T-helper 17 cell (primary cell): ENCODE measurements at regions not wholly inside any gene's neighbourhood (a gene's known extent, or its start where the extent isn't known, plus 50 kb on each side); places are given as distances from the start of the nearest gene placed in this dataset.
"Not testable (repeated sequence)": the region's sequence is repeated elsewhere in the genome, so short reads cannot be mapped to it uniquely, and the experiment has no call there.

Experiments used
- ATAC-seq: fragments of 150-1000 bp; cut with Tn5 transposase; 2 replicates; pipeline ENCODE4 v1.10.0; 2021; ENCODE audit warnings: mild to moderate bottlenecking, moderate library complexity
- DNase-seq, 3 donors: peaks; one replicate each; pipeline versions ENCODE4 v3.0.0 to v3.0.0-alpha.2; 2020 to 2021
- H3K9me3 ChIP-seq: one replicate; pipeline ENCODE4 v1.7.0; 2013; ENCODE audit warnings: low read length, mild to moderate bottlenecking; ENCODE audit not compliant: control insufficient read depth, poor library complexity, severe bottlenecking
- H3K27ac Mint-ChIP-seq: one replicate; pipeline ENCODE4 v1.8.0; 2022; ENCODE audit warnings: mild to moderate bottlenecking, moderate library complexity, mixed read lengths
- H3K27me3 Mint-ChIP-seq: one replicate; pipeline ENCODE4 v1.8.0; 2022; ENCODE audit warnings: mixed read lengths
- H3K36me3 Mint-ChIP-seq: one replicate; pipeline ENCODE4 v1.8.0; 2022; ENCODE audit warnings: low read depth, mixed read lengths
- H3K4me1 Mint-ChIP-seq: one replicate; pipeline ENCODE4 v1.8.0; 2022; ENCODE audit warnings: mild to moderate bottlenecking, mixed read lengths
- H3K4me3 Mint-ChIP-seq: one replicate; pipeline ENCODE4 v1.8.0; 2022; ENCODE audit warnings: mild to moderate bottlenecking, moderate library complexity, mixed read lengths

- Mint-ChIP-seq H3K27me3 (no peaks in the 10 kb centered on the region), H3K4me1 (no peaks in the 10 kb centered on the region), H3K36me3 (no peaks in the 10 kb centered on the region), H3K4me3 (no peak overlapping the region), H3K27ac (no peak overlapping the region)
- DNase-seq (no peak), ATAC-seq (no peak)
- no peaks in the 10 kb centered on the region for H3K9me3 ChIP-seq
These were observed 479.5 kb upstream of the PAPPA start for GRCh38 chr9:115674091-115674490.

- Mint-ChIP-seq H3K27ac (no peak overlapping the region), H3K4me3 (no peak overlapping the region), H3K4me1 (no peaks in the 10 kb centered on the region), H3K36me3 (no peaks in the 10 kb centered on the region), H3K27me3 (no peaks in the 10 kb centered on the region)
- no peak for DNase-seq
- no peak for ATAC-seq
- no peaks in the 10 kb centered on the region for H3K9me3 ChIP-seq
These were observed 477.8 kb upstream of the PAPPA start for GRCh38 chr9:115675834-115676233.

GRCh38 chr9:115680231-115680630 is 473.4 kb upstream of the PAPPA start:
- ATAC-seq, result no peak
- no peaks in the 10 kb centered on the region for H3K9me3 ChIP-seq
- no peak overlapping the region for H3K27ac Mint-ChIP-seq
- no peak overlapping the region for H3K4me3 Mint-ChIP-seq
- DNase-seq, result no peak
- H3K4me1 Mint-ChIP-seq, result no peaks in the 10 kb centered on the region
- no peaks in the 10 kb centered on the region for H3K36me3 Mint-ChIP-seq
- no peaks in the 10 kb centered on the region for H3K27me3 Mint-ChIP-seq

- H3K27me3 Mint-ChIP-seq, result no peaks in the 10 kb centered on the region
- no peak overlapping the region for H3K4me3 Mint-ChIP-seq
- H3K27ac Mint-ChIP-seq, result no peak overlapping the region
- H3K9me3 ChIP-seq, result no peaks in the 10 kb centered on the region
- DNase-seq (no peak), ATAC-seq (no peak)
- H3K36me3 Mint-ChIP-seq, result no peaks in the 10 kb centered on the region
- H3K4me1 Mint-ChIP-seq, result no peaks in the 10 kb centered on the region
These were observed 472.0 kb upstream of the PAPPA start for GRCh38 chr9:115681585-115681984.

DNA sequence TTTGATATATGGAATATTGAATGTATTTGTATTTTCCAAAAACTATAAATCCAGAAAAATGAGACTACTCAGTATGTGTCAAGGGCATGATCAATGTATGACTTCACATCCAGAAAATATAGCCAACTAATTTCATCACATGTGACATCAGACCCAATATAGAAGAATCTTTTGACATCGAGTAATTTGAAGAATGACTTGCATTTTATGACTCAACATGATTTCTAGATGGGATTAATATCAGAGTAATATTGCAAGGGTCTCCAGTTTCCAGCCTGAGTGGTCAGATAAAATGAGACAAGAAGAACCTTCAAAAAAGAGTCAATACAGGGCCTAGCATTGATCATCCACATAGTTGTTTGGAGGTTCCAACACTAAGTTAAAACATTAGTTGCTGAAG is 467.5 kb upstream of the PAPPA start:
- no peak for ATAC-seq
- Mint-ChIP-seq H3K4me3 (no peak overlapping the region), H3K27me3 (peaks cover 7% of the 10 kb centered on the region), H3K4me1 (no peaks in the 10 kb centered on the region), H3K36me3 (no peaks in the 10 kb centered on the region), H3K27ac (no peak overlapping the region)
- no peaks in the 10 kb centered on the region for H3K9me3 ChIP-seq
- DNase-seq, result no peak

GRCh38 chr9:115687356-115687755 is 466.2 kb upstream of the PAPPA start:
- no peak for ATAC-seq
- Mint-ChIP-seq H3K36me3 (no peaks in the 10 kb centered on the region), H3K4me3 (no peak overlapping the region), H3K4me1 (no peaks in the 10 kb centered on the region), H3K27me3 (peaks cover 7% of the 10 kb centered on the region), H3K27ac (no peak overlapping the region)
- DNase-seq, result no peak
- no peaks in the 10 kb centered on the region for H3K9me3 ChIP-seq

- H3K4me3 Mint-ChIP-seq, result no peak overlapping the region
- DNase-seq (no peak), ATAC-seq (no peak)
- no peaks in the 10 kb centered on the region for H3K9me3 ChIP-seq
- no peaks in the 10 kb centered on the region for H3K36me3 Mint-ChIP-seq
- H3K4me1 Mint-ChIP-seq, result no peaks in the 10 kb centered on the region
- no peak overlapping the region for H3K27ac Mint-ChIP-seq
- H3K27me3 Mint-ChIP-seq, result peaks cover 13% of the 10 kb centered on the region
These were observed 464.3 kb upstream of the PAPPA start for GRCh38 chr9:115689331-115689730.

DNA sequence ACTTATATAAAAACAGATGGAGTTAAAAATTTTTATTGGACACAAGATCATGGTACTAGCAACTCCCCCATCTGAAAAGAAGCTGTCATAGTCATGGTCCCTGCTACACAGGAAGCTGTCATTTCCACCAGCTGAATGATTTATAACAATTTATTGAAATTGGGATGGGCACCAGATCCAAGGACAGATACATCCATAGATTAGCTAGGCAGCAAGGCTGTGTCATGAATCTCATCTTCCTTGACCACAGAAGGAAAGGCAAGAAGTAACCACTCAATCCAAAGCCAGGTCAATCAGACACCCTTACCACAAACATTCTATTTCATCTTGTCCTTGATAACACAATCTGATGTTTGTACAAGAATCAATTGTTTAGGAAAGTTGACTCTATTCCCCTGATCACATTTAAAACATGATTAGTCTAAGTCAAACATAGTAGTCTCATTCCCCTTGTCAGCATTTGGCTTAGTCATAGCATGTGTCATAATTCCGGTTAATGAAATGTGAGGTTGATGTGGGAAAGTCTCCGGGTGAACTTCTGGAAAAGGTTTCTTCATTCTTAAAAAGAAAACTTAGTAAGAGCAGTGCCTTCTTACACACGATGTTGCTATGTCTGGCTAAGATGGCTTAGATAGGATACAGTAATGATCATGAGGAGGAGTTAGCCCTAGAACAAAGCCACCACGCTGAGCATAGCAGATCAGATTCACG is 462.6 kb upstream of the PAPPA start:
- H3K4me3 Mint-ChIP-seq, result no peak overlapping the region
- H3K27ac Mint-ChIP-seq, result no peak overlapping the region
- ATAC-seq (no peak), DNase-seq (no peak)
- no peaks in the 10 kb centered on the region for H3K9me3 ChIP-seq
- H3K36me3 Mint-ChIP-seq, result no peaks in the 10 kb centered on the region
- H3K4me1 Mint-ChIP-seq, result no peaks in the 10 kb centered on the region
- peaks cover 17% of the 10 kb centered on the region for H3K27me3 Mint-ChIP-seq

- ATAC-seq, result no peak
- no peak for DNase-seq
- no peak overlapping the region for H3K4me3 Mint-ChIP-seq
- peaks cover 17% of the 10 kb centered on the region for H3K27me3 Mint-ChIP-seq
- no peaks in the 10 kb centered on the region for H3K4me1 Mint-ChIP-seq
- H3K36me3 Mint-ChIP-seq, result no peaks in the 10 kb centered on the region
- no peak overlapping the region for H3K27ac Mint-ChIP-seq
- H3K9me3 ChIP-seq, result no peaks in the 10 kb centered on the region
These were observed 461.9 kb upstream of the PAPPA start for GRCh38 chr9:115691693-115692092.

GRCh38 chr9:115692868-115693267 is 460.7 kb upstream of the PAPPA start:
- peaks cover 17% of the 10 kb centered on the region for H3K27me3 Mint-ChIP-seq
- not testable (repeated sequence) for H3K27ac Mint-ChIP-seq, H3K4me1 Mint-ChIP-seq, ATAC-seq, H3K36me3 Mint-ChIP-seq, H3K9me3 ChIP-seq, H3K4me3 Mint-ChIP-seq, DNase-seq

DNA sequence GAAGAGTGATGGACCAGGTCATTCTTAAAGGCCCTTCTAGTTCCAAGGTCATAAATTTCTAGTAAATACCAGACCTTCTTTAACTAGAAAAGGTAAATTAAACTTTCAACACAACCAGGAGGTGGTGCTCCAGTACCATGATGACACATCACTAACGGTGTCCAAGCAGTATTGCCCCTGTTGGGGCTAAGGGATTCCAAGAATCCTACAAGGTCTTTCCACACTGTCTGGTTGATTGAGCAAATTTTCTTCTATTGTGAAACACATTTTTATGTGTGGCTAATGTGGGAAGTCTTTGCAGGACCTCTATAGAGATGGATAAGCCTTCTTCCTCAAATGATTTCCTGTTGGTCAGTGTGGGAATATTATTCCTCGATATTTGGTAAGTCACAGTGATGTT is 459.6 kb upstream of the PAPPA start:
- H3K27me3 Mint-ChIP-seq, result peaks cover 10% of the 10 kb centered on the region
- no peak overlapping the region for H3K27ac Mint-ChIP-seq

GRCh38 chr9:115694991-115695390 is 458.6 kb upstream of the PAPPA start:
- no peak overlapping the region for H3K27ac Mint-ChIP-seq
- H3K36me3 Mint-ChIP-seq, result no peaks in the 10 kb centered on the region

More for the DNA sequence above, 459.6 kb upstream of the PAPPA start:
- H3K4me3 Mint-ChIP-seq, result no peak overlapping the region
- H3K9me3 ChIP-seq, result no peaks in the 10 kb centered on the region
- no peaks in the 10 kb centered on the region for H3K4me1 Mint-ChIP-seq
- no peak for ATAC-seq
- H3K36me3 Mint-ChIP-seq, result no peaks in the 10 kb centered on the region
- no peak for DNase-seq

GRCh38 chr9:115712981-115713380 is 440.6 kb upstream of the PAPPA start:
- no peaks in the 10 kb centered on the region for H3K36me3 Mint-ChIP-seq
- no peaks in the 10 kb centered on the region for H3K9me3 ChIP-seq
- no peaks in the 10 kb centered on the region for H3K27me3 Mint-ChIP-seq
- no peak for DNase-seq
- H3K4me3 Mint-ChIP-seq, result no peak overlapping the region
- no peak for ATAC-seq
- H3K4me1 Mint-ChIP-seq, result no peaks in the 10 kb centered on the region
- no peak overlapping the region for H3K27ac Mint-ChIP-seq

More at GRCh38 chr9:115694991-115695390, 458.6 kb upstream of the PAPPA start:
- ATAC-seq (no peak), DNase-seq (no peak)
- H3K9me3 ChIP-seq, result no peaks in the 10 kb centered on the region
- peaks cover 10% of the 10 kb centered on the region for H3K27me3 Mint-ChIP-seq
- H3K4me3 Mint-ChIP-seq, result no peak overlapping the region
- H3K4me1 Mint-ChIP-seq, result no peaks in the 10 kb centered on the region

DNA sequence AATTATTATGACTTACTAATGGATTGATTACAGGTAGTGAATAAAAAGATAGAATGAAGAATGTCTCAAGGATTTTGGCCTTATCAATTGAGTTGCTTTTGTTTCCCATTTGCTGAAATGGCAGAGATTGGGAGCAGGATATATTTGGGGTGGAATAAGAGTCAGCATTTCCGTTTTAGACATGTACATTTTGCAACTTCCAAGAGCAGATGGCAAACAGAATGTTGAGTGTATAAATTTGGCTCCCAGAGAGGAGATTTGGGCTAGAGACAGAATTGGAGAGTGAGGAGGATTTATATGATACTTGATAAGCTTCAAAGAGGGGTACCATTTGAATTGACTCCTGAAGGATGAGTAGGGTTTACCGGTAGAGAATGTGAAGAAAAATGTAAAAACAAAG is 437.9 kb upstream of the PAPPA start:
- H3K36me3 Mint-ChIP-seq, result no peaks in the 10 kb centered on the region
- no peaks in the 10 kb centered on the region for H3K4me1 Mint-ChIP-seq
- no peak for ATAC-seq
- DNase-seq, result no peak
- no peak overlapping the region for H3K27ac Mint-ChIP-seq
- no peaks in the 10 kb centered on the region for H3K9me3 ChIP-seq
- no peak overlapping the region for H3K4me3 Mint-ChIP-seq
- no peaks in the 10 kb centered on the region for H3K27me3 Mint-ChIP-seq
